Fibroblast of upper back skin (primary cell): ENCODE measurements at regions not wholly inside any gene's neighbourhood (a gene's known extent, or its start where the extent isn't known, plus 50 kb on each side); places are given as distances from the start of the nearest gene placed in this dataset.

Source experiments
- DNase-seq: peaks from one replicate; pipeline ENCODE4 v3.0.0-alpha.2; 2013

GRCh38 chr18:78771496-78772359 lies 207.9 kb upstream of the SALL3 start:
- no peak for DNase-seq

- DNase-seq: no peak
Observed at GRCh38 chr18:78772360-78773302, 207.0 kb upstream of the SALL3 start.

GRCh38 chr18:78773303-78773755 lies 206.3 kb upstream of the SALL3 start:
- DNase-seq: no peak

GRCh38 chr18:78773819-78774218 lies 205.8 kb upstream of the SALL3 start:
- DNase-seq: no peak

GRCh38 chr18:78774741-78775141 lies 204.9 kb upstream of the SALL3 start:
- no peak for DNase-seq

GRCh38 chr18:78776151-78776550 lies 203.5 kb upstream of the SALL3 start:
- DNase-seq: no peak

GRCh38 chr18:78776706-78777285 lies 202.8 kb upstream of the SALL3 start:
- no peak for DNase-seq

- no peak for DNase-seq
Observed at GRCh38 chr18:78777992-78778391, 201.6 kb upstream of the SALL3 start.

- DNase-seq: no peak
Observed at GRCh38 chr18:78778651-78779050, 201.0 kb upstream of the SALL3 start.

GRCh38 chr18:78779996-78780718 lies 199.5 kb upstream of the SALL3 start:
- no peak for DNase-seq

GRCh38 chr18:78780719-78781600 lies 198.7 kb upstream of the SALL3 start:
- DNase-seq: no peak

GRCh38 chr18:78781601-78781960 lies 198.0 kb upstream of the SALL3 start:
- DNase-seq: no peak

GRCh38 chr18:78782951-78783563 lies 196.6 kb upstream of the SALL3 start:
- DNase-seq: no peak

GRCh38 chr18:78783564-78783960 lies 196.1 kb upstream of the SALL3 start:
- no peak for DNase-seq

GRCh38 chr18:78784861-78785260 lies 194.8 kb upstream of the SALL3 start:
- DNase-seq: no peak

GRCh38 chr18:78785706-78786105 lies 193.9 kb upstream of the SALL3 start:
- no peak for DNase-seq

GRCh38 chr18:78786776-78787175 lies 192.8 kb upstream of the SALL3 start:
- no peak for DNase-seq

- DNase-seq: no peak
Observed at GRCh38 chr18:78787751-78788150, 191.9 kb upstream of the SALL3 start.

GRCh38 chr18:78788161-78788560 lies 191.5 kb upstream of the SALL3 start:
- no peak for DNase-seq

- no peak for DNase-seq
Observed at GRCh38 chr18:78789850-78790249, 189.8 kb upstream of the SALL3 start.

- DNase-seq: no peak
Observed at GRCh38 chr18:78790511-78790910, 189.1 kb upstream of the SALL3 start.
